Endothelial cell of umbilical vein (primary cell): ENCODE measurements at regions not wholly inside any gene's neighbourhood (a gene's known extent, or its start where the extent isn't known, plus 50 kb on each side); places are given as distances from the start of the nearest gene placed in this dataset.

ENCODE experiments used
- BruUV-seq: library from RNA; stranded (reverse); fragments of 400-500 nt; replicated peaks from 2 replicates; lab custom pipeline; 2021; lab: Mats Ljungman, UMichigan
- CTCF ChIA-PET: fragments of 300-600, 350-600 bp; sonication (Branson Sonifier 250); formaldehyde crosslinking; loops from one replicate; lab custom pipeline; 2021; ENCODE audit warnings: antibody characterized with exemption, inconsistent platforms; lab: Charles Lee
- POLR2A ChIA-PET: fragments of 300-600, 350-600 bp; sonication (Branson Sonifier 250); formaldehyde crosslinking; loops from one replicate; lab custom pipeline; 2021; ENCODE audit warnings: antibody characterized with exemption, inconsistent platforms; lab: Charles Lee
- DNase-seq: peaks from one replicate; pipeline ENCODE4 v3.0.0-alpha.2; 2011; ENCODE audit warnings: low read depth, low spot score
- FAIRE-seq: peaks from 2 replicates; lab custom pipeline; 2011; peaks lifted over from hg19 to GRCh38; lab: Jason Lieb, UNC
- H2AFZ ChIP-seq: 2 replicates; pipeline ENCODE4 v1.6.0; 2012; ENCODE audit warnings: low read depth, low read length, control low read depth, inconsistent platforms
- H3K27ac ChIP-seq: 2 replicates; pipeline ENCODE4 v1.5.1; 2011; ENCODE audit warnings: low read depth, mild to moderate bottlenecking, control low read depth, low read length, moderate library complexity; ENCODE audit not compliant: insufficient read depth
- H3K27me3 ChIP-seq, 2 experiments: 2 replicates each; pipeline versions ENCODE4 v1.6.0 to v1.6.1; 2011; ENCODE audit warnings: low read length in 2 of 2, mixed read lengths in 1 of 2; ENCODE audit not compliant: control insufficient read depth in 2 of 2, insufficient read depth in 2 of 2
- H3K36me3 ChIP-seq, 2 experiments: 2 replicates in 1 of 2; 3 replicates in 1 of 2; pipeline ENCODE4 v1.5.1; 2011; ENCODE audit warnings: low read length in 2 of 2, mild to moderate bottlenecking in 1 of 2, moderate library complexity in 1 of 2; ENCODE audit not compliant: control insufficient read depth in 2 of 2, insufficient read depth in 2 of 2; ENCODE audit errors: extremely low read depth in 1 of 2
- H3K4me1 ChIP-seq: 3 replicates; pipeline ENCODE4 v1.5.1; 2011; ENCODE audit warnings: mild to moderate bottlenecking, low read length; ENCODE audit not compliant: control insufficient read depth, insufficient read depth; ENCODE audit errors: extremely low read depth
- H3K4me2 ChIP-seq: 2 replicates; pipeline ENCODE4 v1.6.1; 2011; ENCODE audit warnings: low read length, control low read depth, mixed read lengths; ENCODE audit not compliant: insufficient read depth
- H3K4me3 ChIP-seq, 3 experiments: fragments of 200-600 bp in 1 of 3; sonication (generic), shearing (Covaris generic) in 1 of 3; replicated peaks in 1 of 3; 2 replicates each; pipeline ENCODE4 v1.5.1; 2011 to 2016; ENCODE audit warnings: control low read depth in 3 of 3, low read length in 3 of 3, mild to moderate bottlenecking in 2 of 3, inconsistent platforms in 1 of 3, low read depth in 1 of 3, moderate library complexity in 1 of 3; ENCODE audit not compliant: insufficient read depth in 1 of 3
- H3K79me2 ChIP-seq: 2 replicates; pipeline ENCODE4 v1.6.0; 2012; ENCODE audit warnings: low read length, inconsistent platforms; ENCODE audit not compliant: control insufficient read depth, insufficient read depth
- H3K9ac ChIP-seq: replicated peaks from 2 replicates; pipeline ENCODE3; 2011; ENCODE audit warnings: low read length, control low read depth; ENCODE audit not compliant: insufficient read depth; ENCODE audit errors: extremely low read depth
- H3K9me1 ChIP-seq: replicated peaks from 3 replicates; pipeline ENCODE4 v1.6.0; 2011; ENCODE audit warnings: mild to moderate bottlenecking, low read length; ENCODE audit not compliant: control insufficient read depth, insufficient read depth; ENCODE audit errors: extremely low read depth
- H3K9me3 ChIP-seq: replicated peaks from 2 replicates; pipeline ENCODE4 v1.5.1; 2012; ENCODE audit warnings: low read length, inconsistent platforms; ENCODE audit not compliant: control insufficient read depth, insufficient read depth
- H4K20me1 ChIP-seq: replicated peaks from 2 replicates; pipeline ENCODE3; 2011; ENCODE audit warnings: mild to moderate bottlenecking, low read length; ENCODE audit not compliant: control insufficient read depth, insufficient read depth; ENCODE audit errors: extremely low read depth
- GATA2 ChIP-seq: IDR thresholded peaks from 2 replicates; pipeline ENCODE4 v1.7.0; 2011; ENCODE audit warnings: low read depth, mild to moderate bottlenecking, moderate library complexity, mixed read lengths, low read length; ENCODE audit not compliant: insufficient read length, insufficient read depth
- JUN ChIP-seq: IDR thresholded peaks from 2 replicates; pipeline ENCODE4 v1.6.1; 2011; ENCODE audit warnings: borderline replicate concordance, low read depth; ENCODE audit not compliant: insufficient read length, insufficient read depth
- MYC ChIP-seq: IDR thresholded peaks from one replicate; pipeline ENCODE4 v1.6.1; 2011; ENCODE audit warnings: mild to moderate bottlenecking, low read depth, low read length
- POLR2A ChIP-seq: IDR thresholded peaks from 2 replicates; pipeline ENCODE4 v1.6.1; 2012; ENCODE audit warnings: low read depth, mild to moderate bottlenecking, control low read depth, low read length
- POLR2AphosphoS5 ChIP-seq: IDR thresholded peaks from 2 replicates; pipeline ENCODE4 v1.6.1; 2012; ENCODE audit warnings: low read depth, mild to moderate bottlenecking, control low read depth, low read length, moderate library complexity; ENCODE audit not compliant: insufficient read depth
- dilution Hi-C: fragments of 300-500 bp; cut with MboI; formaldehyde crosslinking; loops from one replicate; pipeline ENCODE4 v1.15.0; 2019; ENCODE audit warnings: low sequenced_read_pairs; ENCODE audit not compliant: extremely low pct_ligation_motif_present
- intact Hi-C: fragments of 100-400 bp; cut with micrococcal nuclease; formaldehyde crosslinking; loops from one replicate; pipeline ENCODE4 v1.10.0; 2022
- TF ChIP-seq, protein P1 (sequence below): IDR thresholded peaks from 2 replicates; pipeline ENCODE4 v1.6.1; 2011; ENCODE audit not compliant: insufficient read depth, insufficient read length
- TF ChIP-seq, protein P2 (sequence below), 2 donors: IDR thresholded peaks; 1 replicate in 1 of 2; 2 replicates in 1 of 2; pipeline ENCODE4 v1.5.1; 2011; ENCODE audit warnings: low read length in 2 of 2, mild to moderate bottlenecking in 2 of 2, moderate library complexity in 2 of 2, control low read depth in 1 of 2, inconsistent platforms in 1 of 2, low read depth in 1 of 2; ENCODE audit not compliant: insufficient read depth in 1 of 2; ENCODE audit errors: extremely low read depth in 1 of 2

DNA sequence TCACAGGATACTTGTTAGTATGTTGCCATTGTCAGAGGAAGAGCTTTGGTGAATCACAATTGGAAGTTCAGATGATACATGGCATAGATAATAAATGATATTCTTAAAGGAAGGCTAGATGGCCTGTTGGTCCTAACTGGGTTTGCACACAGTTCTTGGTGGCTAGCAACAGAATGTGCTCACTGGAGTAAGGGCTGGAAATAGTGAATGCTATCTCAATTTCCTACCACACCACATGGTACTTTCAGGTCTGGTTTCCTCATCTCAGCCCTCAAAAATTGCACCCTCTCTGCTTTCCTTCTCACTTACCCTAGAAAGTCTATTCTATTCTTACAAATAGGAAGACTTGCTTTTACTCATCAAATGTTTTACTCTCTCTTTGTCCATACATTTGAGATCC is 622.5 kb downstream of the ANKRD7 start:
- H4K20me1 ChIP-seq = no peaks in the 10 kb centered on the region
- no peaks in the 10 kb centered on the region for H3K4me1 ChIP-seq
- H3K36me3 ChIP-seq = no peaks in the 10 kb centered on the region
- H3K27me3 ChIP-seq = no peaks in the 10 kb centered on the region
- H3K4me3 ChIP-seq = no peak overlapping the region
- CTCF ChIA-PET = no interaction called here
- DNase-seq (no peak), FAIRE-seq (no peak)
- peaks cover 2% of the 10 kb centered on the region for H3K9me3 ChIP-seq
- H3K4me2 ChIP-seq = no peak overlapping the region
- H3K9ac ChIP-seq = no peak overlapping the region
- TF ChIP-seq JUN (no peak), POLR2A (no peak), GATA2 (no peak), MYC (no peak), POLR2AphosphoS5 (no peak)
- TF ChIP-seq, protein P1, sequence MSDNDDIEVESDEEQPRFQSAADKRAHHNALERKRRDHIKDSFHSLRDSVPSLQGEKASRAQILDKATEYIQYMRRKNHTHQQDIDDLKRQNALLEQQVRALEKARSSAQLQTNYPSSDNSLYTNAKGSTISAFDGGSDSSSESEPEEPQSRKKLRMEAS = no peak
- TF ChIP-seq, protein P2, sequence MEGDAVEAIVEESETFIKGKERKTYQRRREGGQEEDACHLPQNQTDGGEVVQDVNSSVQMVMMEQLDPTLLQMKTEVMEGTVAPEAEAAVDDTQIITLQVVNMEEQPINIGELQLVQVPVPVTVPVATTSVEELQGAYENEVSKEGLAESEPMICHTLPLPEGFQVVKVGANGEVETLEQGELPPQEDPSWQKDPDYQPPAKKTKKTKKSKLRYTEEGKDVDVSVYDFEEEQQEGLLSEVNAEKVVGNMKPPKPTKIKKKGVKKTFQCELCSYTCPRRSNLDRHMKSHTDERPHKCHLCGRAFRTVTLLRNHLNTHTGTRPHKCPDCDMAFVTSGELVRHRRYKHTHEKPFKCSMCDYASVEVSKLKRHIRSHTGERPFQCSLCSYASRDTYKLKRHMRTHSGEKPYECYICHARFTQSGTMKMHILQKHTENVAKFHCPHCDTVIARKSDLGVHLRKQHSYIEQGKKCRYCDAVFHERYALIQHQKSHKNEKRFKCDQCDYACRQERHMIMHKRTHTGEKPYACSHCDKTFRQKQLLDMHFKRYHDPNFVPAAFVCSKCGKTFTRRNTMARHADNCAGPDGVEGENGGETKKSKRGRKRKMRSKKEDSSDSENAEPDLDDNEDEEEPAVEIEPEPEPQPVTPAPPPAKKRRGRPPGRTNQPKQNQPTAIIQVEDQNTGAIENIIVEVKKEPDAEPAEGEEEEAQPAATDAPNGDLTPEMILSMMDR (IDR thresholded peaks at IDR 0.05; ENCODE audit: extremely low read depth in 1 of 2, insufficient read depth in 1 of 2, low read depth in 1 of 2, low read length in 2 of 2) = no peak
- intact Hi-C loops = no loop called here
- dilution Hi-C loops = no loop called here
- POLR2A ChIA-PET = no interaction called here
- no peaks in the 10 kb centered on the region for H3K9me1 ChIP-seq
- BruUV-seq = no TSS peak
- no peaks in the 10 kb centered on the region for H3K79me2 ChIP-seq
- no peak overlapping the region for H2AFZ ChIP-seq
- H3K27ac ChIP-seq = no peak overlapping the region
